CD4-positive, alpha-beta memory T cell (primary cell): ENCODE measurements at regions not wholly inside any gene's neighbourhood (a gene's known extent, or its start where the extent isn't known, plus 50 kb on each side); places are given as distances from the start of the nearest gene placed in this dataset.
"Not testable (repeated sequence)": the region's sequence is repeated elsewhere in the genome, so short reads cannot be mapped to it uniquely, and the experiment has no call there.

ENCODE experiments used
- CTCF ChIA-PET: fragments of 350-600 bp; sonication (Branson Sonifier 250); formaldehyde crosslinking; loops from one replicate; lab custom pipeline; 2021; ENCODE audit warnings: inconsistent platforms; ENCODE audit not compliant: partially characterized antibody; lab: Charles Lee
- POLR2A ChIA-PET: fragments of 350-600 bp; sonication (Branson Sonifier 250); formaldehyde crosslinking; loops from one replicate; lab custom pipeline; 2021; ENCODE audit not compliant: partially characterized antibody; lab: Charles Lee
- DNase-seq, 5 donors: peaks; one replicate each; pipeline versions ENCODE4 v3.0.0 to v3.0.0-alpha.2; 2020 to 2022; ENCODE audit warnings: mixed read lengths in 1 of 5
- H3K27ac ChIP-seq: one replicate; pipeline ENCODE4 v1.7.0; 2013; ENCODE audit warnings: low read depth, low read length
- H3K27me3 ChIP-seq: 2 replicates; pipeline ENCODE4 v1.7.0; 2013; ENCODE audit warnings: mild to moderate bottlenecking, low read length, moderate library complexity; ENCODE audit not compliant: insufficient read depth
- H3K36me3 ChIP-seq: 2 replicates; pipeline ENCODE4 v1.7.0; 2013; ENCODE audit warnings: mild to moderate bottlenecking, low read length, moderate library complexity; ENCODE audit not compliant: insufficient read depth
- H3K4me1 ChIP-seq: 2 replicates; pipeline ENCODE4 v1.7.0; 2013; ENCODE audit warnings: mild to moderate bottlenecking, low read length, moderate library complexity; ENCODE audit not compliant: insufficient read depth
- H3K4me3 ChIP-seq, 2 donors: one replicate each; pipeline ENCODE4 v1.7.0; 2013; ENCODE audit warnings: low read length in 2 of 2, mild to moderate bottlenecking in 1 of 2
- H3K9me3 ChIP-seq, 2 donors: one replicate each; pipeline ENCODE4 v1.7.0; 2013; ENCODE audit warnings: low read length in 2 of 2, control low read depth in 1 of 2; ENCODE audit not compliant: control insufficient read depth in 1 of 2
- H3K27ac Mint-ChIP-seq, 7 donors: one replicate each; pipeline ENCODE4 v1.8.0; 2020 to 2021; ENCODE audit warnings: mixed read lengths in 7 of 7, mild to moderate bottlenecking in 6 of 7, inconsistent platforms in 3 of 7, moderate library complexity in 3 of 7
- H3K27me3 Mint-ChIP-seq, 2 donors: one replicate each; pipeline ENCODE4 v1.8.0; 2020 to 2021; ENCODE audit warnings: mixed read lengths in 2 of 2
- H3K36me3 Mint-ChIP-seq, 2 donors: one replicate each; pipeline ENCODE4 v1.8.0; 2020 to 2021; ENCODE audit warnings: mixed read lengths in 2 of 2, inconsistent platforms in 1 of 2, mild to moderate bottlenecking in 1 of 2
- H3K4me1 Mint-ChIP-seq, 4 donors: one replicate each; pipeline ENCODE4 v1.8.0; 2020 to 2021; ENCODE audit warnings: mixed read lengths in 4 of 4, mild to moderate bottlenecking in 1 of 4
- H3K4me3 Mint-ChIP-seq, 8 donors: one replicate each; pipeline ENCODE4 v1.8.0; 2020 to 2021; ENCODE audit warnings: mixed read lengths in 8 of 8, mild to moderate bottlenecking in 7 of 8, moderate library complexity in 6 of 8, inconsistent platforms in 3 of 8
- H3K9me3 Mint-ChIP-seq, 8 donors: one replicate each; pipeline ENCODE4 v1.8.0; 2020 to 2021; ENCODE audit warnings: mixed read lengths in 8 of 8, mild to moderate bottlenecking in 5 of 8, inconsistent platforms in 3 of 8, moderate library complexity in 1 of 8
- intact Hi-C: fragments of 100-400 bp; cut with micrococcal nuclease; formaldehyde crosslinking; loops from one replicate; pipeline ENCODE4 v1.15.1; 2023

GRCh38 chr6:139738801-139739455 lies 364.5 kb upstream of the CITED2 start:
- no peaks in the 10 kb centered on the region for H3K9me3 ChIP-seq
- no peaks in the 10 kb centered on the region for H3K4me1 ChIP-seq
- Mint-ChIP-seq H3K4me1 (no peaks in the 10 kb centered on the region), H3K9me3 (no peaks in the 10 kb centered on the region), H3K27me3 (peaks cover 2 to 3% of the 10 kb centered on the region in 2 donors), H3K27ac (no peak overlapping the region), H3K4me3 (no peak overlapping the region), H3K36me3 (no peaks in the 10 kb centered on the region)
- no peak overlapping the region for H3K27ac ChIP-seq
- POLR2A ChIA-PET = no interaction called here
- H3K27me3 ChIP-seq = no peaks in the 10 kb centered on the region
- intact Hi-C loops = no loop called here
- no peak for DNase-seq
- no peak overlapping the region for H3K4me3 ChIP-seq
- CTCF ChIA-PET = no interaction called here
- no peaks in the 10 kb centered on the region for H3K36me3 ChIP-seq

GRCh38 chr6:139736325-139736906 lies 362.0 kb upstream of the CITED2 start:
- no peak overlapping the region for H3K4me3 Mint-ChIP-seq

GRCh38 chr6:139732451-139732850 lies 358.0 kb upstream of the CITED2 start:
- H3K27me3 Mint-ChIP-seq = peaks cover 4% of the 10 kb centered on the region in 2 donors
- CTCF ChIA-PET = no interaction called here
- no peaks in the 10 kb centered on the region for H3K36me3 ChIP-seq
- H3K4me1 ChIP-seq = no peaks in the 10 kb centered on the region
- H3K36me3 Mint-ChIP-seq = no peaks in the 10 kb centered on the region
- no peaks in the 10 kb centered on the region for H3K9me3 Mint-ChIP-seq
- intact Hi-C loops = no loop called here
- no peaks in the 10 kb centered on the region for H3K27me3 ChIP-seq
- no peaks in the 10 kb centered on the region for H3K9me3 ChIP-seq
- H3K27ac ChIP-seq = no peak overlapping the region
- DNase-seq = no peak
- no peak overlapping the region for H3K4me3 ChIP-seq
- no peak overlapping the region for H3K4me3 Mint-ChIP-seq
- POLR2A ChIA-PET = no interaction called here
- H3K4me1 Mint-ChIP-seq = peaks cover 0 to 2% (median 0%) of the 10 kb centered on the region in 4 donors
- H3K27ac Mint-ChIP-seq = no peak overlapping the region

More at GRCh38 chr6:139736325-139736906, 362.0 kb upstream of the CITED2 start:
- Mint-ChIP-seq H3K27me3 (peaks cover 6 to 7% of the 10 kb centered on the region in 2 donors), H3K36me3 (no peaks in the 10 kb centered on the region), H3K27ac (no peak overlapping the region), H3K9me3 (no peaks in the 10 kb centered on the region), H3K4me1 (peaks cover 0 to 2% (median 0%) of the 10 kb centered on the region in 4 donors)
- intact Hi-C loops = no loop called here
- Histone ChIP-seq H3K27ac (no peak overlapping the region), H3K36me3 (no peaks in the 10 kb centered on the region), H3K4me3 (no peak overlapping the region), H3K9me3 (no peaks in the 10 kb centered on the region), H3K4me1 (no peaks in the 10 kb centered on the region), H3K27me3 (no peaks in the 10 kb centered on the region)
- ChIA-PET CTCF (no interaction called here), POLR2A (no interaction called here)
- DNase-seq = no peak

DNA sequence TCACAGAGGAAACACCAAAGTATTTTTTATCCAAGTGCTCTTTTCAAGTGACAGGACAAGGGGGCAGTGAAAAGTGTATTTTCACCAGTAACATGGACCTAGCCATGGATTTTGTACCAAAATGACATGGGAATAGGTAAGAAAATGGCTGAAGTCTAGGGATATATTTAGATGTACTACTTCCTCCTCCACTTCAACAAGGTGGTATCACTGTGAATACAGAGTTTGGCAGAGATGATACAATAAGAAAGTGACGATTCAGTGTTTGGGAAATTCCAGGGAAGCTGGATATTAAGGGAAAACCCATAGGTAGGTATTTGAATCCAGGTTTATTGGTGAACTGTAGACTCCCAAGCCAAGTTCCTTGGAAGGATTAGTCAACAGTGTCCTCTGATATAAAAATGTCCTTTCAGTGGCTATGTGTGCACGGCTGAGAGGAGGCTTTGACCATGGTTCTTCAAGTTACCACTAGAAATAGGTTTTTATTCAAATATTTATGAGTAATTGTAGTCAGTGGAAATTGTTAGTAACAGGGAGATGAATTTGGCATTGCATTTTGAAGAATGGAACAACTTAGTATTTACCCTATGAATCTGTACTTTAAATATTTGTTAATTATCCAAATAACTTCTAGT lies 356.0 kb upstream of the CITED2 start:
- ChIA-PET POLR2A (no interaction called here), CTCF (no interaction called here)
- Histone ChIP-seq H3K27ac (no peak overlapping the region), H3K36me3 (no peaks in the 10 kb centered on the region), H3K27me3 (no peaks in the 10 kb centered on the region), H3K4me3 (no peak overlapping the region), H3K9me3 (no peaks in the 10 kb centered on the region), H3K4me1 (no peaks in the 10 kb centered on the region)
- Mint-ChIP-seq H3K9me3 (no peaks in the 10 kb centered on the region), H3K4me1 (peaks cover 0 to 2% (median 0%) of the 10 kb centered on the region in 4 donors), H3K27ac (no peak overlapping the region), H3K4me3 (no peak overlapping the region), H3K36me3 (no peaks in the 10 kb centered on the region), H3K27me3 (peaks cover 4 to 7% of the 10 kb centered on the region in 2 donors)
- no peak for DNase-seq
- intact Hi-C loops = no loop called here

DNA sequence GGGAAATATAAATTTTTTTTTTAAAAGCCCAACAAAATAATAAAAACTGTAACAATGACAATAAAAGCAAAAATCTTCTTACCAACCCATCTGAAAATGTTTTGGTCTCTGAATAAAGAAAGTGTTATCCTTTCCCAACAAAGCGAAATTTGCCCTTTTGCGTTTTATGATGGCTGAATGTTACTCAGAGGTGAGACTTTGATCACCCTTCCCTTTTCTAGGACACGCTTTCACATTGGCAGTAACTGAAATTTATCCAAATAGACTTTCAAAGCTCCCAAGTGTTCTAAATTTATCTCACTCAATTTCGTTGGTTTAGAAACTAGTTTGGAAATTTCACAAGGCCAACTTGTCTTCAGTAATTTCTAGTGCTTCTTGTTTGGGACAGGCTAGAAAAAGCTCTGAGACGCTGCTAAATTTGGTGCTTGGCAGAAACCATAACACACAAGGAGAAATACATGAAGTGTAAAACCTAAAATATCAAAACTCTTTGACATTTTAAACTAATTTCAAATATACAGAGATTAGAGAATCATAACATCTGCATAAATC lies 354.5 kb upstream of the CITED2 start:
- Mint-ChIP-seq H3K36me3 (no peaks in the 10 kb centered on the region), H3K4me1 (peaks cover 0 to 2% (median 0%) of the 10 kb centered on the region in 4 donors), H3K4me3 (no peak overlapping the region), H3K27me3 (peaks cover 4 to 7% of the 10 kb centered on the region in 2 donors), H3K27ac (no peak overlapping the region), H3K9me3 (no peaks in the 10 kb centered on the region)
- Histone ChIP-seq H3K4me3 (no peak overlapping the region), H3K9me3 (no peaks in the 10 kb centered on the region), H3K36me3 (no peaks in the 10 kb centered on the region), H3K27me3 (no peaks in the 10 kb centered on the region), H3K27ac (no peak overlapping the region), H3K4me1 (no peaks in the 10 kb centered on the region)
- intact Hi-C loops = no loop called here
- DNase-seq = no peak
- ChIA-PET POLR2A (no interaction called here), CTCF (no interaction called here)

GRCh38 chr6:139726272-139726671 lies 351.8 kb upstream of the CITED2 start:
- intact Hi-C loops, H3K36me3 Mint-ChIP-seq: not testable (repeated sequence)

DNA sequence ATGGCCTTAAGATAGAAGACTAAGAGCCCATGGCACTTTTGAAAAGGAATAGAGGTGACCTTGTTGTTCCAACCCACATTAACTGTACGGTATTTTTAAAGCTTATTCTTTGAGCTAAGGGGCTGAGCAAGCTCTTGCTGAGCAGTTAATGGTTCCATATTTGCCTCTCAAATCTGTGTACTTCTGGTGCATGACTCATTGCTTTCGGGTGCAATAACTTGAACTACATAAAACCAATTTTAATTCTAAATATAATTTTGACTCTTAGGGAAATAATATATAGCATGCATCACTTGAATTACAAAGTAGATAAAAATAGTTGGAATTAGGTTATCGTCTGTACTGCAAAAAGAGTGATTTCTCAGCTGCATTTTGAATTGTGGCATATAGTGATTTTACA lies 348.1 kb upstream of the CITED2 start:
- ChIA-PET CTCF (no interaction called here), POLR2A (no interaction called here)
- Histone ChIP-seq H3K4me1 (no peaks in the 10 kb centered on the region), H3K9me3 (no peaks in the 10 kb centered on the region), H3K27ac (no peak overlapping the region), H3K36me3 (no peaks in the 10 kb centered on the region), H3K4me3 (no peak overlapping the region), H3K27me3 (no peaks in the 10 kb centered on the region)
- Mint-ChIP-seq H3K9me3 (peaks cover 0 to 9% (median 0%) of the 10 kb centered on the region in 8 donors), H3K27ac (no peak overlapping the region), H3K4me3 (no peak overlapping the region), H3K27me3 (peaks cover 0 to 2% of the 10 kb centered on the region in 2 donors), H3K36me3 (no peaks in the 10 kb centered on the region), H3K4me1 (no peaks in the 10 kb centered on the region)
- no peak for DNase-seq
- intact Hi-C loops = no loop called here

More at GRCh38 chr6:139726272-139726671, 351.8 kb upstream of the CITED2 start:
- H3K27me3 ChIP-seq, H3K9me3 ChIP-seq, CTCF ChIA-PET, H3K4me1 Mint-ChIP-seq, H3K9me3 Mint-ChIP-seq, POLR2A ChIA-PET, H3K4me1 ChIP-seq, H3K36me3 ChIP-seq, H3K27me3 Mint-ChIP-seq, H3K27ac Mint-ChIP-seq, H3K4me3 Mint-ChIP-seq, DNase-seq, H3K4me3 ChIP-seq, H3K27ac ChIP-seq: not testable (repeated sequence)
